PC-3 (cell line): ENCODE measurements at regions not wholly inside any gene's neighbourhood (a gene's known extent, or its start where the extent isn't known, plus 50 kb on each side); places are given as distances from the start of the nearest gene placed in this dataset.

Source experiments
- EZH2 ChIP-seq: fragments of 300-600 bp; sonication (generic); IDR thresholded peaks from one replicate; pipeline ENCODE4 v1.6.1; 2017; ENCODE audit warnings: antibody characterized with exemption, mild to moderate bottlenecking, low read length; ENCODE audit not compliant: unreplicated experiment
- TF ChIP-seq, protein P1 (sequence below): fragments of 300-600 bp; sonication (generic); conservative IDR thresholded peaks from 2 replicates; pipeline ENCODE4 v1.5.1; 2017; ENCODE audit warnings: antibody characterized with exemption, low read depth, mild to moderate bottlenecking, low read length

DNA sequence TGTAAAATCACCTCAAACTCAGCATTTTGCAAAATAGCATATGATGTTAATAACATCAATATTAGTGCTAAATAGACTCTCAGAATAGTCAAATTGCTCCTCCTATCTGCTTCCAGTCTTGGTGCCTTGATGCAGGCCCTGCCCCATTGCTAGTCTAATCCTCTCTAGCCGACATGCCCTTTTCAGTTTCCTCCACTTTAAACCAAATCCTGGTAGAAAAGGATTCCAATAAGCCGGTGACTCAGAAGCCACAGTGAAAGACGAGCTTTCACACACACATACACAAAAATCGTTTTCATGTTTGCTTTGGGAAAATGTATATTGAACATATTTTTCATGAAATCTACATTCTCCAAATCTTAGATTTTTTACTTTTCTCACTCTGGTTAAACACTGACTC is 203.1 kb downstream of the LMBRD1 start:
- TF ChIP-seq EZH2 = no peak
- TF ChIP-seq, protein P1, sequence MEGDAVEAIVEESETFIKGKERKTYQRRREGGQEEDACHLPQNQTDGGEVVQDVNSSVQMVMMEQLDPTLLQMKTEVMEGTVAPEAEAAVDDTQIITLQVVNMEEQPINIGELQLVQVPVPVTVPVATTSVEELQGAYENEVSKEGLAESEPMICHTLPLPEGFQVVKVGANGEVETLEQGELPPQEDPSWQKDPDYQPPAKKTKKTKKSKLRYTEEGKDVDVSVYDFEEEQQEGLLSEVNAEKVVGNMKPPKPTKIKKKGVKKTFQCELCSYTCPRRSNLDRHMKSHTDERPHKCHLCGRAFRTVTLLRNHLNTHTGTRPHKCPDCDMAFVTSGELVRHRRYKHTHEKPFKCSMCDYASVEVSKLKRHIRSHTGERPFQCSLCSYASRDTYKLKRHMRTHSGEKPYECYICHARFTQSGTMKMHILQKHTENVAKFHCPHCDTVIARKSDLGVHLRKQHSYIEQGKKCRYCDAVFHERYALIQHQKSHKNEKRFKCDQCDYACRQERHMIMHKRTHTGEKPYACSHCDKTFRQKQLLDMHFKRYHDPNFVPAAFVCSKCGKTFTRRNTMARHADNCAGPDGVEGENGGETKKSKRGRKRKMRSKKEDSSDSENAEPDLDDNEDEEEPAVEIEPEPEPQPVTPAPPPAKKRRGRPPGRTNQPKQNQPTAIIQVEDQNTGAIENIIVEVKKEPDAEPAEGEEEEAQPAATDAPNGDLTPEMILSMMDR = no peak
